Panc1 (cell line): ENCODE measurements at regions not wholly inside any gene's neighbourhood (a gene's known extent, or its start where the extent isn't known, plus 50 kb on each side); places are given as distances from the start of the nearest gene placed in this dataset.

ENCODE experiments used
- ATAC-seq: fragments of 200-7000 bp; cut with Tn5 transposase; 2 replicates; pipeline ENCODE4 v1.9.1; 2020; ENCODE audit warnings: mild to moderate bottlenecking, moderate library complexity
- BruUV-seq: library from RNA; stranded (reverse); fragments of 400-500 nt; replicated peaks from 2 replicates; lab custom pipeline; 2021; lab: Mats Ljungman, UMichigan
- CTCF ChIA-PET: fragments of 300-600 bp; sonication (Branson Sonifier 250); formaldehyde crosslinking; loops from one replicate; lab custom pipeline; 2022; ENCODE audit warnings: antibody characterized with exemption; lab: Charles Lee
- POLR2A ChIA-PET: fragments of 300-600 bp; sonication (Branson Sonifier 250); formaldehyde crosslinking; loops from one replicate; lab custom pipeline; 2022; ENCODE audit warnings: antibody characterized with exemption; lab: Charles Lee
- DNase-seq: peaks from one replicate; pipeline ENCODE4 v3.0.0-alpha.2; 2010; ENCODE audit warnings: low read depth, low spot score
- H3K27ac ChIP-seq: 2 replicates; pipeline ENCODE4 v1.5.1; 2011; ENCODE audit warnings: mild to moderate bottlenecking, low read length, inconsistent platforms
- H3K27me3 ChIP-seq: fragments of 200-500 bp; sonication (Bioruptor generic); 2 replicates; pipeline ENCODE4 v1.6.0; 2014; ENCODE audit warnings: low read length, inconsistent platforms; ENCODE audit not compliant: control insufficient read depth, insufficient read depth
- H3K36me3 ChIP-seq: fragments of 200-500 bp; sonication (Bioruptor generic); 2 replicates; pipeline ENCODE4 v1.5.1; 2014; ENCODE audit warnings: inconsistent platforms, mild to moderate bottlenecking, low read length, moderate library complexity; ENCODE audit not compliant: control insufficient read depth, insufficient read depth
- H3K4me1 ChIP-seq: 2 replicates; pipeline ENCODE4 v1.5.1; 2011; ENCODE audit warnings: inconsistent platforms, mild to moderate bottlenecking, low read length, moderate library complexity; ENCODE audit not compliant: control insufficient read depth, insufficient read depth
- H3K4me3 ChIP-seq, 2 experiments: 2 replicates each; pipeline ENCODE4 v1.5.1; 2011 to 2012; ENCODE audit warnings: low read depth in 2 of 2, low read length in 2 of 2, mild to moderate bottlenecking in 2 of 2, inconsistent platforms in 1 of 2, moderate library complexity in 1 of 2
- H3K9me3 ChIP-seq: fragments of 200-500 bp; sonication (Bioruptor generic); 2 replicates; pipeline ENCODE4 v1.5.1; 2014; ENCODE audit warnings: low read depth, mild to moderate bottlenecking, inconsistent platforms, low read length, moderate library complexity; ENCODE audit not compliant: control insufficient read depth, insufficient read depth
- CTCF ChIP-seq: fragments of 450-650 bp; IDR thresholded peaks from 2 replicates; pipeline ENCODE4 v1.5.1; 2017; ENCODE audit warnings: mild to moderate bottlenecking
- POLR2AphosphoS5 ChIP-seq: IDR thresholded peaks from 2 replicates; pipeline ENCODE4 v1.6.1; 2012; ENCODE audit warnings: mild to moderate bottlenecking, low read depth, low read length, moderate library complexity
- REST ChIP-seq, 2 experiments: IDR thresholded peaks; 2 replicates each; pipeline ENCODE4 v1.6.1; 2011 to 2012; ENCODE audit warnings: low read depth in 2 of 2, control low read depth in 1 of 2, low read length in 1 of 2, mild to moderate bottlenecking in 1 of 2, moderate library complexity in 1 of 2; ENCODE audit not compliant: insufficient read depth in 1 of 2
- SIN3A ChIP-seq: IDR thresholded peaks from 2 replicates; pipeline ENCODE4 v1.6.1; 2012; ENCODE audit warnings: low read depth, mild to moderate bottlenecking, low read length, moderate library complexity, borderline replicate concordance; ENCODE audit not compliant: insufficient read depth
- TCF7L2 ChIP-seq: IDR thresholded peaks from 2 replicates; pipeline ENCODE4 v1.6.1; 2011; ENCODE audit warnings: mild to moderate bottlenecking, low read depth, low read length, inconsistent platforms
- in situ Hi-C: cut with HindIII; loops from 2 replicates; pipeline ENCODE4 v1.10.0; 2016; ENCODE audit warnings: low sequenced_read_pairs, low pct_unique_long_range_greater_than_20kb
- intact Hi-C: fragments of 100-400 bp; cut with micrococcal nuclease; formaldehyde crosslinking; loops from one replicate; pipeline ENCODE4 v1.10.0; 2022; ENCODE audit not compliant: unreplicated experiment

GRCh38 chr10:64148607-64149006, 627.4 kb downstream of the REEP3 start:
- ATAC-seq (no peak), DNase-seq (no peak)
- in situ Hi-C loops = no loop called here
- intact Hi-C loops = no loop called here
- POLR2A ChIA-PET = no interaction called here
- no peaks in the 10 kb centered on the region for H3K36me3 ChIP-seq
- H3K4me3 ChIP-seq = no peak overlapping the region
- H3K27me3 ChIP-seq = no peaks in the 10 kb centered on the region
- no peaks in the 10 kb centered on the region for H3K4me1 ChIP-seq
- TF ChIP-seq CTCF (no peak), REST (IDR thresholded peaks at IDR 0.05; ENCODE audit: insufficient read depth in 1 of 2, low read depth in 2 of 2, low read length in 1 of 2) (no peak), POLR2AphosphoS5 (no peak), TCF7L2 (no peak), SIN3A (no peak)
- no peak overlapping the region for H3K27ac ChIP-seq
- H3K9me3 ChIP-seq = 0 out of 2 replicates have a peak, but pooled peaks cover 3% of the 10 kb centered on the region
- CTCF ChIA-PET = no interaction called here
- BruUV-seq = no TSS peak

GRCh38 chr10:64156166-64156565, 635.0 kb downstream of the REEP3 start:
- no peak for DNase-seq
- POLR2A ChIA-PET = no interaction called here
- Histone ChIP-seq H3K36me3 (no peaks in the 10 kb centered on the region), H3K27me3 (no peaks in the 10 kb centered on the region), H3K4me3 (no peak overlapping the region), H3K27ac (no peak overlapping the region), H3K4me1 (no peaks in the 10 kb centered on the region), H3K9me3 (0 out of 2 replicates have a peak, but pooled peaks cover 3% of the 10 kb centered on the region)
- intact Hi-C loops (no loop called here), in situ Hi-C loops (no loop called here)
- no TSS peak for BruUV-seq
- CTCF ChIA-PET = no interaction called here
- TF ChIP-seq POLR2AphosphoS5 = no peak
- TF ChIP-seq REST (IDR thresholded peaks at IDR 0.05; ENCODE audit: insufficient read depth in 1 of 2, low read depth in 2 of 2, low read length in 1 of 2) = no peak
- no peak for TF ChIP-seq SIN3A
- no peak for TF ChIP-seq TCF7L2
- no peak for TF ChIP-seq CTCF
- ATAC-seq = no peak
